ENCODE measurements at regions not wholly inside any gene's neighbourhood (a gene's known extent, or its start where the extent isn't known, plus 50 kb on each side); places are given as distances from the start of the nearest gene placed in this dataset.

- TF ChIP-seq CTCF (IDR thresholded peaks at IDR 0.05): no peak
- TF ChIP-seq EP300 (IDR thresholded peaks at IDR 0.05): no peak
- TF ChIP-seq POLR2A (IDR thresholded peaks at IDR 0.05): no peak
These were observed 117.3 kb upstream of the MARK1 start for GRCh38 chr1:220410611-220411010.

All from upper lobe of left lung (tissue), 4 donors.